H54 (cell line): ENCODE measurements at regions not wholly inside any gene's neighbourhood (a gene's known extent, or its start where the extent isn't known, plus 50 kb on each side); places are given as distances from the start of the nearest gene placed in this dataset.

Experiments
- DNase-seq: peaks from one replicate; pipeline ENCODE4 v3.0.0; 2011; ENCODE audit warnings: low spot score, mixed read lengths; ENCODE audit not compliant: insufficient read length
- FAIRE-seq: peaks from 3 replicates; lab custom pipeline; 2011; peaks lifted over from hg19 to GRCh38; lab: Jason Lieb, UNC
- POLR2A ChIP-seq: IDR thresholded peaks from 2 replicates; pipeline ENCODE4 v1.6.1; 2011; ENCODE audit warnings: low read depth, mild to moderate bottlenecking, low read length

GRCh38 chr3:65200310-65200970 lies 512.6 kb upstream of the ADAMTS9 start:
- DNase-seq (no peak), FAIRE-seq (no peak)
- TF ChIP-seq POLR2A = no peak

- TF ChIP-seq POLR2A = no peak
- DNase-seq = no peak
- no peak for FAIRE-seq
Measured at GRCh38 chr3:65196663-65197062, 508.9 kb upstream of the ADAMTS9 start.

- no peak for TF ChIP-seq POLR2A
- no peak for FAIRE-seq
- no peak for DNase-seq
Measured at GRCh38 chr3:65195211-65196006, 507.6 kb upstream of the ADAMTS9 start.

- no peak for TF ChIP-seq POLR2A
- FAIRE-seq (no peak), DNase-seq (no peak)
Measured at GRCh38 chr3:65194744-65195143, 506.9 kb upstream of the ADAMTS9 start.

- DNase-seq = no peak
- no peak for TF ChIP-seq POLR2A
- no peak for FAIRE-seq
Measured at GRCh38 chr3:65194047-65194714, 506.4 kb upstream of the ADAMTS9 start.

GRCh38 chr3:65193531-65193930 lies 505.7 kb upstream of the ADAMTS9 start:
- no peak for FAIRE-seq
- no peak for TF ChIP-seq POLR2A
- no peak for DNase-seq

GRCh38 chr3:65190111-65190510 lies 502.3 kb upstream of the ADAMTS9 start:
- FAIRE-seq (no peak), DNase-seq (no peak)
- no peak for TF ChIP-seq POLR2A

- TF ChIP-seq POLR2A = no peak
- no peak for DNase-seq
- FAIRE-seq = no peak
Measured at GRCh38 chr3:65186268-65186667, 498.5 kb upstream of the ADAMTS9 start.

GRCh38 chr3:65182682-65183081 lies 494.9 kb upstream of the ADAMTS9 start:
- DNase-seq = no peak
- TF ChIP-seq POLR2A = no peak
- FAIRE-seq = no peak

- no peak for TF ChIP-seq POLR2A
- DNase-seq (no peak), FAIRE-seq (no peak)
Measured at GRCh38 chr3:65182085-65182484, 494.3 kb upstream of the ADAMTS9 start.

GRCh38 chr3:65181391-65181871 lies 493.6 kb upstream of the ADAMTS9 start:
- no peak for DNase-seq
- FAIRE-seq = no peak
- no peak for TF ChIP-seq POLR2A

- no peak for FAIRE-seq
- no peak for DNase-seq
- TF ChIP-seq POLR2A = no peak
Measured at GRCh38 chr3:65178703-65179102, 490.9 kb upstream of the ADAMTS9 start.

GRCh38 chr3:65177960-65178376 lies 490.2 kb upstream of the ADAMTS9 start:
- FAIRE-seq (no peak), DNase-seq (no peak)
- TF ChIP-seq POLR2A = no peak

- FAIRE-seq (no peak), DNase-seq (no peak)
- TF ChIP-seq POLR2A = no peak
Measured at GRCh38 chr3:65174713-65175112, 486.9 kb upstream of the ADAMTS9 start.
